ENCODE measurements at regions not wholly inside any gene's neighbourhood (a gene's known extent, or its start where the extent isn't known, plus 50 kb on each side); places are given as distances from the start of the nearest gene placed in this dataset.

DNA sequence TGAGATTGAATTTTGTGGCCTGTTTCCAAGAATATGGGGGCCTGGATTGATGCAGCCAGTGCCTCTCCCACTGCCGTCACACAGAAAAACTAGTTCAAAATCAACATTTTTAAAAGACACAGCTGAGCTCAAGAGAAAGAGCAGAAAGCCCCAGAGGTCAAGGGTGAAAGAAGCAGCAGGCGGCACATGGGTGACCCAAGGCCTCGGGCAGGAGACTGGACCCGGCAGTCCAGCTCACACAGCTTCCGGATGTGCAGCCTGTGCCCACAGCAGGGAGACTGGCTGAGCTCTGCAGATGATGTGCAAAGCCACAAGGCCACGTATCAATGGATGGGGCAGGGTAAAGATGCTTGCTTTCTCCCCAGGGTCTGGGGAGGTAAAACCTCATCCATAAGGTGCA is 50.4 kb upstream of the RNF32 start:
- peaks cover 0 to 3% (median 0%) of the 10 kb centered on the region in 3 donors for H3K36me3 ChIP-seq
- H3K4me3 ChIP-seq: no peak overlapping the region
- H3K27ac ChIP-seq: no peak overlapping the region
- TF ChIP-seq, protein P1, sequence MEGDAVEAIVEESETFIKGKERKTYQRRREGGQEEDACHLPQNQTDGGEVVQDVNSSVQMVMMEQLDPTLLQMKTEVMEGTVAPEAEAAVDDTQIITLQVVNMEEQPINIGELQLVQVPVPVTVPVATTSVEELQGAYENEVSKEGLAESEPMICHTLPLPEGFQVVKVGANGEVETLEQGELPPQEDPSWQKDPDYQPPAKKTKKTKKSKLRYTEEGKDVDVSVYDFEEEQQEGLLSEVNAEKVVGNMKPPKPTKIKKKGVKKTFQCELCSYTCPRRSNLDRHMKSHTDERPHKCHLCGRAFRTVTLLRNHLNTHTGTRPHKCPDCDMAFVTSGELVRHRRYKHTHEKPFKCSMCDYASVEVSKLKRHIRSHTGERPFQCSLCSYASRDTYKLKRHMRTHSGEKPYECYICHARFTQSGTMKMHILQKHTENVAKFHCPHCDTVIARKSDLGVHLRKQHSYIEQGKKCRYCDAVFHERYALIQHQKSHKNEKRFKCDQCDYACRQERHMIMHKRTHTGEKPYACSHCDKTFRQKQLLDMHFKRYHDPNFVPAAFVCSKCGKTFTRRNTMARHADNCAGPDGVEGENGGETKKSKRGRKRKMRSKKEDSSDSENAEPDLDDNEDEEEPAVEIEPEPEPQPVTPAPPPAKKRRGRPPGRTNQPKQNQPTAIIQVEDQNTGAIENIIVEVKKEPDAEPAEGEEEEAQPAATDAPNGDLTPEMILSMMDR (IDR thresholded peaks at IDR 0.05): no peak
- no peaks in the 10 kb centered on the region for H3K27me3 ChIP-seq
- no peak for DNase-seq
- H3K9me3 ChIP-seq: peaks cover 0 to 18% (median 10%) of the 10 kb centered on the region in 3 donors
- intact Hi-C loops (cut with DNase I; ENCODE audit: low total_unique reads): no loop called here
- no peaks in the 10 kb centered on the region for H3K4me1 ChIP-seq

DNA sequence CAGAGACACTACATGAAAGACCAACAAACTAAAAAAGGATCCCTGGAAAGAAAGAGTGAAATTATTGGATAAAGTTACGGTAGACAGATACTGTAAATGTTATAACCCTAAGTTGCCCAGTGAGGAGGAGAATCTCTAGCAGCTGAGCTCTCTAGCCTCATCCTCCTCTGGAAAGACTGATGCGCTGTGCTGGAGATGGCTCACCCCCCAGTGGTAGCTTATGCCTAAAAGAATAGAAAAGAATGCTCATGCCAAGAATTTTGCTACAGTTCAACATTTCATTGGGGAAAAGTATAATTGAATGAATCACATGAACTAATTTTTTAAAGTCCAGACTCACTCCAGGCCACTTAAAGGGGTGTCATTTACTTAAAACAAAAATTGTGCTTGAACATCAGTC is 50.8 kb upstream of the RNF32 start:
- no peak for DNase-seq
- peaks cover 0 to under 1% (median 0%) of the 10 kb centered on the region in 3 donors for H3K36me3 ChIP-seq
- intact Hi-C loops (cut with DNase I; ENCODE audit: low total_unique reads): no loop called here
- H3K27me3 ChIP-seq: no peaks in the 10 kb centered on the region
- H3K4me3 ChIP-seq: no peak overlapping the region
- H3K4me1 ChIP-seq: no peaks in the 10 kb centered on the region
- TF ChIP-seq, protein P1 (IDR thresholded peaks at IDR 0.05): no peak
- no peak overlapping the region for H3K27ac ChIP-seq
- peaks cover 0 to 14% (median 9%) of the 10 kb centered on the region in 3 donors for H3K9me3 ChIP-seq

- H3K9me3 ChIP-seq: peaks cover 0 to 5% (median 5%) of the 10 kb centered on the region in 3 donors
- TF ChIP-seq, protein P1 (IDR thresholded peaks at IDR 0.05): no peak
- intact Hi-C loops (cut with DNase I; ENCODE audit: low total_unique reads): no loop called here
Observed at GRCh38 chr7:156585926-156586325, 54.6 kb upstream of the RNF32 start.

GRCh38 chr7:156585025-156585648 is 55.4 kb upstream of the RNF32 start:
- Histone ChIP-seq H3K9me3 (peaks cover 0 to 5% (median 5%) of the 10 kb centered on the region in 3 donors), H3K4me1 (no peaks in the 10 kb centered on the region), H3K36me3 (no peaks in the 10 kb centered on the region), H3K4me3 (no peak overlapping the region), H3K27me3 (no peaks in the 10 kb centered on the region), H3K27ac (no peak overlapping the region)
- TF ChIP-seq, protein P1 (IDR thresholded peaks at IDR 0.05): no peak
- intact Hi-C loops (cut with DNase I; ENCODE audit: low total_unique reads): no loop called here
- no peak for DNase-seq

More at GRCh38 chr7:156585926-156586325, 54.6 kb upstream of the RNF32 start:
- H3K4me1 ChIP-seq: no peaks in the 10 kb centered on the region
- no peaks in the 10 kb centered on the region for H3K36me3 ChIP-seq
- no peaks in the 10 kb centered on the region for H3K27me3 ChIP-seq
- no peak overlapping the region for H3K4me3 ChIP-seq
- no peak for DNase-seq
- no peak overlapping the region for H3K27ac ChIP-seq

GRCh38 chr7:156582591-156583123 is 57.9 kb upstream of the RNF32 start:
- TF ChIP-seq, protein P1 (IDR thresholded peaks at IDR 0.05): no peak
- H3K9me3 ChIP-seq: peaks cover 0 to 5% (median 5%) of the 10 kb centered on the region in 3 donors
- H3K4me3 ChIP-seq: no peak overlapping the region
- no peak overlapping the region for H3K27ac ChIP-seq
- H3K4me1 ChIP-seq: no peaks in the 10 kb centered on the region
- no peak for DNase-seq
- intact Hi-C loops (cut with DNase I; ENCODE audit: low total_unique reads): no loop called here
- no peaks in the 10 kb centered on the region for H3K27me3 ChIP-seq
- no peaks in the 10 kb centered on the region for H3K36me3 ChIP-seq
